ENCODE measurements at regions not wholly inside any gene's neighbourhood (a gene's known extent, or its start where the extent isn't known, plus 50 kb on each side); places are given as distances from the start of the nearest gene placed in this dataset.

DNA sequence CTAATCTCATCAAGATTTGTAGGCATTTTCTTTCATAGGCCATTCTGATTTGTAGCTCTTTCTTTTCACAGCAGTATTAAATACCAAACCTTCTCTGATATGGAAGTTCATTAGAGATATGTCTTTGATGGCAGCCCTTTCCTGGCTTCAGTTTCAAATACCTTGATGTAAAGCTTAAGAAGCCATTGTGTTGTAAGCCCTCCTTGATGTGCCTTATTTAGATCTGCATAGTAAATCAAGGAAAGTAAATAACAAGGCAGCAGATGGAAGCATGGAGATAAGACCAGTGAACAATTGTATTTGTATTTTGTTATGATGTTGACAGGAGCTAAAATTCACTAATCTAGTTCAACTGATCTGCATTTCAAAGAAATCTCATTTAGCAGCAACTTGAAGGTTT lies 234.9 kb upstream of the PPP1R3A start:
- no peak overlapping the region for H3K4ac ChIP-seq (ENCODE audit: low read depth, low read length)
- H2BK15ac ChIP-seq (ENCODE audit: low read depth, low read length): no peak overlapping the region
- H3K4me1 Mint-ChIP-seq: peaks cover 52 to 53% of the 10 kb centered on the region in 2 experiments
- H3K4me1 ChIP-seq (ENCODE audit: insufficient read depth, low read length): peaks cover 15% of the 10 kb centered on the region
- H2BK120ac ChIP-seq (ENCODE audit: low read depth, low read length, poor library complexity, severe bottlenecking): no peak overlapping the region
- H2AK5ac ChIP-seq (ENCODE audit: insufficient read length, low read length): no peak overlapping the region
- no peaks in the 10 kb centered on the region for H3K36me3 Mint-ChIP-seq (ENCODE audit: insufficient read depth in 1 of 3, low read depth in 3 of 3)
- H3K27me3 ChIP-seq (ENCODE audit: insufficient read depth, low read length): no peaks in the 10 kb centered on the region
- no peak overlapping the region for H3K23ac ChIP-seq (ENCODE audit: insufficient read length, low read depth, low read length)
- H3T11ph ChIP-seq (ENCODE audit: low read length): no peak overlapping the region
- no peak overlapping the region for H4K5ac ChIP-seq (ENCODE audit: insufficient read length, low read depth, low read length)
- H3K56ac ChIP-seq (ENCODE audit: insufficient read length, low read depth, low read length): no peak overlapping the region
- H3K9ac ChIP-seq (ENCODE audit: extremely low read depth, insufficient read length, low read length): no peak overlapping the region
- no peaks in the 10 kb centered on the region for H3K9me3 ChIP-seq (ENCODE audit: control insufficient read depth, low read depth, low read length)
- no peak overlapping the region for H2AFZ ChIP-seq (ENCODE audit: low read length)
- H3K79me2 ChIP-seq (ENCODE audit: insufficient read depth, low read length): no peaks in the 10 kb centered on the region
- H3K79me1 ChIP-seq (ENCODE audit: insufficient read depth, low read depth, low read length, poor library complexity, severe bottlenecking): no peaks in the 10 kb centered on the region
- H3K4me2 ChIP-seq (ENCODE audit: insufficient read depth, insufficient read length, low read length): no peak overlapping the region
- H3K27me3 Mint-ChIP-seq (ENCODE audit: low read depth): no peaks in the 10 kb centered on the region
- H3K4me3 Mint-ChIP-seq: no peak overlapping the region
- H3K23me2 ChIP-seq (ENCODE audit: insufficient read length, low read depth, low read length, poor library complexity, severe bottlenecking): no peaks in the 10 kb centered on the region
- no peak for DNase-seq
- no peak for TF ChIP-seq CTCF (conservative IDR thresholded peaks at IDR 0.05)
- no peak overlapping the region for H2BK20ac ChIP-seq (ENCODE audit: low read depth, low read length, poor library complexity, severe bottlenecking)
- no peak overlapping the region for H3K14ac ChIP-seq (ENCODE audit: insufficient read depth, low read length)
- H2BK12ac ChIP-seq (ENCODE audit: insufficient read length, low read depth, low read length): no peak overlapping the region
- no peaks in the 10 kb centered on the region for H4K20me1 ChIP-seq (ENCODE audit: control insufficient read depth, insufficient read depth, insufficient read length)
- H4K8ac ChIP-seq (replicated peaks; ENCODE audit: insufficient read length, low read depth, low read length): no peak overlapping the region
- H3K9me3 Mint-ChIP-seq: no peaks in the 10 kb centered on the region
- no peak overlapping the region for H2BK5ac ChIP-seq (ENCODE audit: insufficient read length, low read length)
- 0 out of 7 replicates have a peak overlapping the region, but pooled peaks of 1 of the 3 experiments have one; percentile 20 for H3K27ac Mint-ChIP-seq
- no peak overlapping the region for H3K27ac ChIP-seq (ENCODE audit: insufficient read length, low read depth, low read length)
- H4K91ac ChIP-seq (ENCODE audit: insufficient read length, low read depth, low read length): no peak overlapping the region
- H3K18ac ChIP-seq (ENCODE audit: insufficient read length, low read depth, low read length): no peak overlapping the region
